Neural progenitor cell (in vitro differentiated cells): ENCODE measurements at regions not wholly inside any gene's neighbourhood (a gene's known extent, or its start where the extent isn't known, plus 50 kb on each side); places are given as distances from the start of the nearest gene placed in this dataset.

Experiments
- CTCF ChIP-seq: fragments of 200-600 bp; sonication (generic); IDR thresholded peaks from 2 replicates; pipeline ENCODE4 v1.5.1; 2017; ENCODE audit warnings: antibody characterized with exemption, mild to moderate bottlenecking
- EZH2 ChIP-seq: fragments of 200-600 bp; sonication (generic); IDR thresholded peaks from 2 replicates; pipeline ENCODE4 v1.6.1; 2017; ENCODE audit warnings: antibody characterized with exemption, mild to moderate bottlenecking, moderate library complexity

GRCh38 chr21:35345954-35346353 is 296.9 kb upstream of the RUNX1 start:
- TF ChIP-seq EZH2 (no peak), CTCF (no peak)
